ENCODE measurements at regions not wholly inside any gene's neighbourhood (a gene's known extent, or its start where the extent isn't known, plus 50 kb on each side); places are given as distances from the start of the nearest gene placed in this dataset.

DNA sequence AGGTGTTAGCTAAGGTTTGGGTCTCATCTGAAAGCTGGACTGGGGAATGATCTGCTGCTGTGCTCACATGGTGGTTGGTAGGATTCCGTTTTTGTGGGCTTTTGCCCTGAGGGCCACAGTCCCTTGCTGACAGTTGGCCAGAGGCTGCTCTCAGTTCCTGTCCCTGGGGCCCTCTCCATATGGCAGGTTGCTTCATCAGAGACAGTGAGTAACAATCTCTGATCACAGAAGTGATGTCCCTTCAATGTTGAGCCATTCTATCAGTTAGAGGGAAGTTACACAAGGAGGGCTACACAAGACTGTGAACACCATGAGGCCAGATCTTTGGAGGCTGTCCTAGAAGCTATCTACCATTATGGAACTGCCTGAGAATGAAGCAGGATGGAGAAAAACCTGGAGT is 137.2 kb downstream of the AACS start:
- no peak overlapping the region for H3K27ac ChIP-seq
- H3K4me3 ChIP-seq: no peak overlapping the region
- no peak for DNase-seq (ENCODE audit: low spot score)
- TF ChIP-seq, protein P1, sequence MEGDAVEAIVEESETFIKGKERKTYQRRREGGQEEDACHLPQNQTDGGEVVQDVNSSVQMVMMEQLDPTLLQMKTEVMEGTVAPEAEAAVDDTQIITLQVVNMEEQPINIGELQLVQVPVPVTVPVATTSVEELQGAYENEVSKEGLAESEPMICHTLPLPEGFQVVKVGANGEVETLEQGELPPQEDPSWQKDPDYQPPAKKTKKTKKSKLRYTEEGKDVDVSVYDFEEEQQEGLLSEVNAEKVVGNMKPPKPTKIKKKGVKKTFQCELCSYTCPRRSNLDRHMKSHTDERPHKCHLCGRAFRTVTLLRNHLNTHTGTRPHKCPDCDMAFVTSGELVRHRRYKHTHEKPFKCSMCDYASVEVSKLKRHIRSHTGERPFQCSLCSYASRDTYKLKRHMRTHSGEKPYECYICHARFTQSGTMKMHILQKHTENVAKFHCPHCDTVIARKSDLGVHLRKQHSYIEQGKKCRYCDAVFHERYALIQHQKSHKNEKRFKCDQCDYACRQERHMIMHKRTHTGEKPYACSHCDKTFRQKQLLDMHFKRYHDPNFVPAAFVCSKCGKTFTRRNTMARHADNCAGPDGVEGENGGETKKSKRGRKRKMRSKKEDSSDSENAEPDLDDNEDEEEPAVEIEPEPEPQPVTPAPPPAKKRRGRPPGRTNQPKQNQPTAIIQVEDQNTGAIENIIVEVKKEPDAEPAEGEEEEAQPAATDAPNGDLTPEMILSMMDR (IDR thresholded peaks at IDR 0.05): no peak

DNA sequence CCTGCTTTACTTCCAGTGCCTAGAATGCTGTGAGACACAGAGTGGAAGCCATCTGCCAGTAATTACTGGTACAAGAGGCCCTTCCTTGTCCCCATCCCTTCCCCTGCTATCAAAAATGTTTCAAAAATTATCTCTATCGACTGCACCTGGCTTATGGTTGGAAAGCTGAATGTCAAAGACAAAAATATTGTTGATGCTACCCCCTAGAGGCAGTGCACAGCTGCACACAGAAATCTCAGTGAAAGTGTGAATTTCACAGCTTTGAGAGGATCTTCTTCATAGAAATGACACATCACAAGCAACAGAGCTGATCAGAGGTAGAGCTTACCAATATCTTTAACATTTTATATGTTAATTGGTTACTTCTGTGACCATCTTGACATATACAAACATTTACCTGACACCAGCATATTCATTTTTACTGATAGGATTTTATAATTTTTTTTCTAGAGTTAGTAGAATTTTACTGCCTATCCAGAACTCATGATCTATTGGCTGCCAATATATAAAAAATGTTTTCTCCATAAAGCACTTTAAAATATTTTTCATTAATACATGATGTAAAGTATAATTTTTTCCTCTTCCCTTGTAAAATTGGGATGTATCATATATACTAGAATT is 138.0 kb downstream of the AACS start:
- Histone ChIP-seq H3K4me3 (no peak overlapping the region), H3K27ac (no peak overlapping the region)
- no peak for DNase-seq (ENCODE audit: low spot score)
- TF ChIP-seq, protein P1 (IDR thresholded peaks at IDR 0.05): no peak

DNA sequence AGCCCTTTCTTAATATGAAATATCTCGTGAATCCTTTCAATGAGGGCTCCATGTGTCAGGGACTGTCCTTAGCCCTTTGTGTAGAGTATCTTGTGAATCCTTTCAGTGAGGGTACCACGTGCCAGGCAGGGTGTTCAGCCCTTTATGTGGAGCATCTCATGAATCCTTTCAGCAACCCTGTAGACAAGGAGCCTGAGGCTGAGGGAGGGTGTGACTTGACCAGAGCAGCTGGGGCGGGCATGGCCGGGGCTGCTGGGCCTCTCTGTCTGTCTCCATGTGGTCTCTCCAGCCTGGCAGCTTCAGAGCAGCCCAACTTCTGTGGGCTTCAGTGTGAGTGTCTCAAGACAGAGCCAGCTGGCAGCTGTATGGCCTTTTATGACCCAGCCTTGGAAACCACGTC is 140.2 kb downstream of the AACS start:
- TF ChIP-seq, protein P1 (IDR thresholded peaks at IDR 0.05): no peak
- DNase-seq (ENCODE audit: low spot score): no peak
- H3K4me3 ChIP-seq: no peak overlapping the region
- H3K27ac ChIP-seq: no peak overlapping the region

DNA sequence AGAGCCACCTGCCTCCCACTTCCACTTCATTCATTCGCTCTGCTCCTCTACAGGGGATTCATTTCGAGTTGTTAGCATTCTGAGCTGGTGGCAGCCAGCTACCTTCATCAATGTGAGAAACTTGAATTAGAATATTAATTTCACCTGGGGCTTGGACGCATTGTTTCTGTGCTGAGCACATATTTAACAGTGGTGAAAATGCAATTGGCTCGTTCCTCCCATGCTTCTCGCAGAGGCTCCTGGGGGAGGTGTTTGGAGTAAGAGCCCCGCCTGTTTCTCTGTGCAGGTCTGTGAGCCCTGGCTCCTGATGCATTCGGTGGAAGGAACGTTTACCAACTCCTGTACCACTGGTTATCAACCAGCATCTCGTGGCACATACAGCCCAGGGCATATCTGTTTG is 141.5 kb downstream of the AACS start:
- Histone ChIP-seq H3K4me3 (no peak overlapping the region), H3K27ac (no peak overlapping the region)
- DNase-seq (ENCODE audit: low spot score): no peak
- TF ChIP-seq, protein P1 (IDR thresholded peaks at IDR 0.05): no peak

DNA sequence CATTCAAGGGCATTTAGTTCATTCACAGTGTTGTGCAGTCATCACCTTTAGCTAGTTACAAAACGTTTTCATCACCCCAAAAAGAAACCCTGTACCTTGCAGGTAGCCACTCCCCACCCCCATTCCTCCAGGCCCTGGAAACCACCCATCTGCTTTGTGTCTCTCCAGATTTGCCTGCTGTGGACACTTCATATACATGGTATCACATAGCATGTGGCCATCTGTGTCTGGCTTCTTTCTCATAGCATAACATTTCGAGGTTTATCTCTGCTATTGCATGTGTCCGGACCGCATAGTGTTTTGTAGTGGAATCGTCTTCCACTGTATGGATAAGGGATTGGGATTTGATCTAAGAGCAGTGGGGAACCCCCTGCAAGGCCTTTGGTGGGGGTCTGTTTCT is 143.1 kb downstream of the AACS start:
- TF ChIP-seq, protein P1 (IDR thresholded peaks at IDR 0.05): no peak
- Histone ChIP-seq H3K27ac (no peak overlapping the region), H3K4me3 (no peak overlapping the region)
- no peak for DNase-seq (ENCODE audit: low spot score)

DNA sequence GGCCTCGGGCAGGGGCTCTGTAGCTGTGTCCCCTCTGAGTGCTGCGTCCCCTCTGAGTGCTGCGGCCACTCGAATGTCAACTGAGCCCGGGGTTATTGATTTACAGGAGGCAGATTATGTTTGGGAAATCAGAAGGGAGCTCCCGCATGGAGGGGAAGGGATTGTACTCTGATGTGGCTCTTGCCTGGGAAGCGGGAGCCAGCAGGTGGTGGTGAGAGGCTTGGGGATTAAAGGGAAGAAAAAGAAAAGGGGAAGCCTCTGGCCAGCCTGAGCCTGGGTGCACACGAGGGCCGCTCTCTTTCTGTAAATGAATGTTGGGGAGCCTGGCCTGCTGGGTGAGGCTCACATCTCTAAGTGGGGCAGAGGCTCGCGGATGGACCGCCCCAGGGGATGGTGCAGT is 143.7 kb downstream of the AACS start:
- no peak overlapping the region for H3K4me3 ChIP-seq
- DNase-seq (ENCODE audit: low spot score): no peak
- TF ChIP-seq, protein P1 (IDR thresholded peaks at IDR 0.05): no peak
- H3K27ac ChIP-seq: no peak overlapping the region

DNA sequence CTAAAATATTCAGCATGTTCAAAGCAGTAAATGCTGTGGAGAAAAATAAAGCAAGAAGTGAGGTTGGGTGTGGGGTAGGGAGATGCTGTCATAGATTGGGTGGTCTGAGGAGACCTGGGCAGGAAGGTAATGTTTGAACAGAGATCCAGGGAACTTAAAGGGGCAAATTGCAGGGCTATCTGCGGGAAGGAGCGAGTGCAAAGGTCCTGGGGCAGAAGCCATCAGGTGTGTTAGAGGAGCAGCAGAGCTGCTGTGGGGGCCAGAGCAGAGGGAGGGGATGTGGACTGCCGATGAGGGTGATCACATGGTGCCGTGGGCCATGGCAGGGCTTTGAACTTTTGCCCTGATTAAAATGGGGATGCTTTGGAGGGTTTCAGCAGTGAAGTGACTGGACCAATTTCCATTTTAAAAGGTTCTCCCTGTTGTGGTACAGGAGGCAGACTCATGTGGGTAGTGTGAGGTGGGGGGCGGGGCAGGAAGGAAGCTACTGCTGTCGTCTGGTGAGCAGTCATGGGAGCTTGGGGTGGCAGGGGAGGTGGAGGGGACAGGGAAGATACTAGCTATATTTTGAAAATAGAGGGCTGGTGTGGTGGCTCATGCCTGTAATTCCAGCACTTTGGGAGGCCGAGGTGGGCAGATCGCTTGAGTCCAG is 145.0 kb downstream of the AACS start:
- no peak for DNase-seq (ENCODE audit: low spot score)
- no peak overlapping the region for H3K27ac ChIP-seq
- TF ChIP-seq, protein P1 (IDR thresholded peaks at IDR 0.05): no peak
- no peak overlapping the region for H3K4me3 ChIP-seq

Measured in coronary artery (tissue), 2 donors.